NT2/D1 (cell line): ENCODE measurements at regions not wholly inside any gene's neighbourhood (a gene's known extent, or its start where the extent isn't known, plus 50 kb on each side); places are given as distances from the start of the nearest gene placed in this dataset.

Experiments used
- DNase-seq: peaks from one replicate; pipeline ENCODE4 v3.0.0-alpha.2; 2011; ENCODE audit warnings: low read depth, low spot score
- H3K27me3 ChIP-seq: 2 replicates; pipeline ENCODE4 v1.6.0; 2011; ENCODE audit warnings: mild to moderate bottlenecking; ENCODE audit not compliant: insufficient read length, insufficient read depth
- H3K36me3 ChIP-seq: 2 replicates; pipeline ENCODE4 v1.6.1; 2011; ENCODE audit warnings: mild to moderate bottlenecking, low read length, mixed read lengths; ENCODE audit not compliant: insufficient read depth, insufficient read length
- H3K4me1 ChIP-seq: 2 replicates; pipeline ENCODE4 v1.5.1; 2011; ENCODE audit not compliant: insufficient read depth, insufficient read length
- H3K4me3 ChIP-seq: 2 replicates; pipeline ENCODE4 v1.5.1; 2011; ENCODE audit warnings: low read depth; ENCODE audit not compliant: insufficient read length
- H3K9ac ChIP-seq: 2 replicates; pipeline ENCODE4 v1.6.0; 2011; ENCODE audit warnings: low read depth; ENCODE audit not compliant: insufficient read length
- H3K9me3 ChIP-seq: 2 replicates; pipeline ENCODE4 v1.5.1; 2011; ENCODE audit warnings: mild to moderate bottlenecking, low read length; ENCODE audit not compliant: insufficient read depth
- SUZ12 ChIP-seq: IDR thresholded peaks from 2 replicates; pipeline ENCODE4 v1.6.1; 2011; ENCODE audit not compliant: insufficient read length, insufficient read depth; ENCODE audit errors: extremely low read depth
- YY1 ChIP-seq: IDR thresholded peaks from 2 replicates; pipeline ENCODE4 v1.6.1; 2011; ENCODE audit not compliant: insufficient read length, insufficient read depth
- ZNF274 ChIP-seq: IDR thresholded peaks from 2 replicates; pipeline ENCODE4 v1.6.1; 2011; ENCODE audit warnings: mild to moderate bottlenecking, low read depth, low read length

DNA sequence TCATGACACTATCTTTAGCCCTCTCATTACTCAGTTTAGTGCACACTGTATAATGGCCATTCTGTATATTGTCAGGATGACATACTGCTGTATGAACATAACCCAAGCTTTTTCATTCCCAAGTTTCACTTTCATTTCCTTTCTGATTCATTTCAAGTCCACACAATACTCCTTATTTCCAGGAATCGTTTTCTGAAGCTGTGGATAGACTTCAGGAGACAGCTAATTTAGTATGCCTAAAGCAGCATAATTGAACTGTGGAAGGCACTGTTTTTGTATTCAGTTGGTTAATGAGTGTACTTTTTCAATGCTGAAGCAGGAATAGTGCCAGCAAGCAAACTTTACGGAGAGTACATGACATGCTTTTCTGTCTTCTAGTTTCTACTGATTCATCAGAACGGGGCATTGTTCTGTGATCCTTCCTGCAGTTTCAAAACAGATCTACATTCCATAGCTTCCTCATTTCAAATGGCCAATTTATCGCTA lies 578.5 kb upstream of the ZP4 start:
- no peaks in the 10 kb centered on the region for H3K9me3 ChIP-seq
- no peaks in the 10 kb centered on the region for H3K27me3 ChIP-seq
- H3K4me3 ChIP-seq, result no peak overlapping the region
- DNase-seq, result no peak
- no peak overlapping the region for H3K9ac ChIP-seq
- H3K36me3 ChIP-seq, result no peaks in the 10 kb centered on the region
- no peak for TF ChIP-seq YY1
- no peak for TF ChIP-seq SUZ12
- TF ChIP-seq ZNF274, result no peak
- H3K4me1 ChIP-seq, result no peaks in the 10 kb centered on the region

DNA sequence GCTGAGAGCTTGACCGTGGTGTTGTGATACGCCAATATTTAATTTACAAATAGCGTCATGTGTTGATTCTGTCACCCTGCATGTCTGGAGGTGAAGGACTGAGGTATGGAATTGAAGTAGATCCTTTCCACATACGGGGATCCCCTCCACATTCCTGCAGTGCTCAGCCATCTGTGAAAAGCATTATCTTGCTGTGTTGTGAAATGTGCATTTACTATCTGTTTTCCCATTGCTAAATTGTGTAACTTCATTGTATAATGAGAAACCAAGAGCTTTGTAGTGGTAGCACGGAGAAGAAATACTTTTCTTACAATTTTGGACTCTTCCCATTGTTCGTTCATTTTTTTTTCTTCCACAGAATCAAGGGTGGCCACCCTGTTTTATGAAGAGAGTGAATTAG lies 577.3 kb upstream of the ZP4 start:
- H3K27me3 ChIP-seq, result no peaks in the 10 kb centered on the region
- TF ChIP-seq SUZ12 (no peak), YY1 (no peak), ZNF274 (no peak)

DNA sequence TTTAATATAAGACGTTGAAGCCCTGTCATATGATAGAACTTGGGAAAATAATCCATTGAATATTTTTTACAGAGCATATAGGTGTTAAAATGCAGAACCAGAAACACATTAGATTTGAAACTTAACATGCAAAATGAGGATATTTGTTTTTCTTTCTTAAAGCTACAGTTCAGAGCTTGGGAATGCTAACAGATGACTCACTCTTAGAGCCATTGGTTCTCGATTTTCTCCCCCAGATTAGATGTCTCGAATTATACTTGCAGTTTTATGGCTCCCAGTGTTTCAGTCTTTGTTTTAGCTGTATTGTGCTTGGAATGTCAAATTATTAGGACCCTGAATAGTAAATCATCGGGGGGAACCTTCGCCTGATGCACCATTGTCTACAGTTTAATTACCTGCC lies 575.7 kb upstream of the ZP4 start:
- no peaks in the 10 kb centered on the region for H3K27me3 ChIP-seq
- H3K4me3 ChIP-seq, result no peak overlapping the region
- H3K36me3 ChIP-seq, result no peaks in the 10 kb centered on the region
- no peaks in the 10 kb centered on the region for H3K9me3 ChIP-seq
- DNase-seq, result no peak
- H3K9ac ChIP-seq, result no peak overlapping the region
- TF ChIP-seq YY1 (no peak), SUZ12 (no peak), ZNF274 (no peak)
- no peaks in the 10 kb centered on the region for H3K4me1 ChIP-seq

More for the DNA sequence above, 577.3 kb upstream of the ZP4 start:
- H3K9ac ChIP-seq, result no peak overlapping the region
- H3K36me3 ChIP-seq, result no peaks in the 10 kb centered on the region
- DNase-seq, result no peak
- H3K4me1 ChIP-seq, result no peaks in the 10 kb centered on the region
- no peak overlapping the region for H3K4me3 ChIP-seq
- no peaks in the 10 kb centered on the region for H3K9me3 ChIP-seq

DNA sequence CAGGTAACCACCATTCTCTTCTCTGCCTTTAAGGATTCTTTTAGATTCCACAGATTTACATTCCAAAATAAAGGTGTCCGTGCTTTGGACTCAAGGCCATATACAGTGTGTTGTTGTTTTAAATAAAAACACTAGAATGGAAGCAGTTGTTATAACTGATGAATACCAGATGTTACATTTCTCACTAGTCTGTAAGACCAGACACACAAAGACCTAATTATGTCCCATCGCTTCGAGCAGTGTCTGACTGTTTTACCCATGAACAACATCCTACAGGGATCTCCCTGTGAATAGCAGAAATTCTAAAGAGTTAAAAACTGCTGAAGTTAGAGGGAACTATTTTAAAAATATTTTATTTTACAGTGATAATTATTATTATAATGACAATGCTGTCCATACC lies 574.7 kb upstream of the ZP4 start:
- no peak overlapping the region for H3K9ac ChIP-seq
- H3K36me3 ChIP-seq, result no peaks in the 10 kb centered on the region
- TF ChIP-seq YY1, result no peak
- no peak for TF ChIP-seq SUZ12
- no peak for TF ChIP-seq ZNF274
- no peak overlapping the region for H3K4me3 ChIP-seq
- no peaks in the 10 kb centered on the region for H3K9me3 ChIP-seq
- H3K27me3 ChIP-seq, result no peaks in the 10 kb centered on the region
- no peak for DNase-seq
- no peaks in the 10 kb centered on the region for H3K4me1 ChIP-seq

DNA sequence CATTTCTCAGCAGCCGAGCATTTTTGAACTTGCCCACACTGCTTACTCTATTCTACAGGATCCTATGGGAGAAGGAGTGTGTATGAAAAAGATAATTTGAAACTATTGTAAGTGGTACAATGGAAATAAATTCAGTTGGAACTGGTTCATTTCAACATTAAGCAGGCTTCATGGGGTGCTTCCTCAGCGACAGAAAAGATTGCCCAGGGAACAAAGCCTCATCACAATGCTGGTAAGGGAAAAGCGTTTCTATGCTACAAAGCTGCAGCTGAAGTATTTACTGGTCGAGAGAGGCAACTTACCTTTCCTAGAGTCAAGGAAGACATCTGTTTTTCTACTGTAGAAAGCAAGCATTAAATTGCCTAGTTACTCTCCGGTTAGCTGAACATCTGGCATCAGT lies 568.2 kb upstream of the ZP4 start:
- no peaks in the 10 kb centered on the region for H3K4me1 ChIP-seq
- TF ChIP-seq SUZ12, result no peak
- TF ChIP-seq ZNF274, result no peak
- no peak for TF ChIP-seq YY1

DNA sequence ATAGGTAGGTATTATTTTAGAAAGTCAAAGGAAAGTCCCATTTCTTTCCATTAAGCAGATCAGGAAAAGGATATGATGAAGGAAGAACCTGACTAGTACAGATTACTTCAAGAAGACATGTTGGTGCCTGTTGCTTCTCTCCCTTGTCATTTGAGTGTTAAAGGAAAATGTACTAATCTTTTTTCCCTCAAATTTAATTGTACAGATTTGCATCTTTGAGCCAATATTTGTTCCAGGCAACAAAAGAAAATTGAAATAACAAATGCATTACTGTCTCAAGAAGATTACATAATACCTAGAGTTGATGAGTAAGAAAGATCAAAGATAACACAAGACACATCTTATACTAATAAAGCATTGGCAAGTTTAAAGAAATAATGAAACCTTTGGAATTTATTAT lies 566.9 kb upstream of the ZP4 start:
- Histone ChIP-seq H3K4me1 (no peaks in the 10 kb centered on the region), H3K9me3 (no peaks in the 10 kb centered on the region)

More for the DNA sequence above, 568.2 kb upstream of the ZP4 start:
- no peak overlapping the region for H3K4me3 ChIP-seq
- H3K27me3 ChIP-seq, result no peaks in the 10 kb centered on the region
- H3K9me3 ChIP-seq, result no peaks in the 10 kb centered on the region
- no peak for DNase-seq
- H3K36me3 ChIP-seq, result no peaks in the 10 kb centered on the region
- no peak overlapping the region for H3K9ac ChIP-seq

DNA sequence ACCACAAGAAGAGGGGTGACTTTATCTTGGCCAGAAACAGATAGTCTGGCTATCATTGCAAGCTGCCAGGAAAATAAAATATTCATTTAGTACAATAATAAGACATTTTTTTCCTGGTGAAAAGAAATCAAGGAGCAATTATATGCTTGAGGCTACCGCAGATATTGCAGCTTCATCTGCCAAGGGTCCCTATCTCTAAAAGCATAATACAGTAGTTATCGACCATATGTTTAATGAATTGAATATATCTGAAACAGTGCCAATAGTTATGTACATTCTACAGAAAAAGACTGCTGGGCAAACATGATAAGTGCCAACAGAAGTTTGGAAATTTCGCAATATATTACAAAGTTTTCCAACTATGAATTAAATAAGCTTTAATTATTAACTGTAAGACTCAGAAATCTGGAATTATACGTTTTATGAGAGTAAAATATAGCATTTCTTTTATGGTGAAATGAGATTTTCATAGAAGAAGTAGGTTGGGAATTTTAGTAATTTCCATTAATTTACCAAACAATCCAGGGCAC lies 561.1 kb upstream of the ZP4 start:
- TF ChIP-seq YY1, result no peak
- TF ChIP-seq ZNF274, result no peak
- no peak for TF ChIP-seq SUZ12
- H3K4me1 ChIP-seq, result no peaks in the 10 kb centered on the region
- no peaks in the 10 kb centered on the region for H3K27me3 ChIP-seq
- no peak overlapping the region for H3K9ac ChIP-seq
- H3K36me3 ChIP-seq, result no peaks in the 10 kb centered on the region
- H3K4me3 ChIP-seq, result no peak overlapping the region
- no peak for DNase-seq
- no peaks in the 10 kb centered on the region for H3K9me3 ChIP-seq

More for the DNA sequence above, 566.9 kb upstream of the ZP4 start:
- Histone ChIP-seq H3K4me3 (no peak overlapping the region), H3K27me3 (no peaks in the 10 kb centered on the region), H3K9ac (no peak overlapping the region), H3K36me3 (no peaks in the 10 kb centered on the region)
- TF ChIP-seq ZNF274, result no peak
- no peak for TF ChIP-seq SUZ12
- TF ChIP-seq YY1, result no peak
- no peak for DNase-seq

DNA sequence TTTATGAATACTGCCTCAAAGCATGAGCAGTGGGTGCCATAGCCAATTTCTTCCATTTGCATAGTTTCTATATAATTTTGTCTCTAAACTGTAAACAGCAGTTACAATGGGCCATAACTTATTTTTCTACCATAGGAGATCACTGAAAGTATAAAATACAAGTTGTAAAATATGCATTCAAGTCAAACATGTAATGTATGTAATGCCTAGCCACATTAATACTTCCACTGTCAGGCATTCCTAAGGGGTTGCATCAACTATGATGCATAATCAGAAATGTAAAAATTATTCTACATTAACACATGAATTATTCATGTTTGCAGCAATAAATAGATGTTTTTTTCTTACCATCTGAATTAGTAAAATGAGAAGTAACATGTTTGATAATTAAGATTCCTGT lies 560.3 kb upstream of the ZP4 start:
- no peaks in the 10 kb centered on the region for H3K36me3 ChIP-seq
- H3K4me1 ChIP-seq, result no peaks in the 10 kb centered on the region
- H3K9ac ChIP-seq, result no peak overlapping the region
- H3K27me3 ChIP-seq, result no peaks in the 10 kb centered on the region
- H3K4me3 ChIP-seq, result no peak overlapping the region
- H3K9me3 ChIP-seq, result no peaks in the 10 kb centered on the region
- TF ChIP-seq YY1 (no peak), SUZ12 (no peak), ZNF274 (no peak)
- DNase-seq, result no peak
